Osteocyte (in vitro differentiated cells): ENCODE measurements at regions not wholly inside any gene's neighbourhood (a gene's known extent, or its start where the extent isn't known, plus 50 kb on each side); places are given as distances from the start of the nearest gene placed in this dataset.

Source experiments
- DNase-seq: peaks from one replicate; pipeline ENCODE4 v3.0.0; 2021; ENCODE audit warnings: mixed read lengths; ENCODE audit not compliant: unreplicated experiment; ENCODE audit errors: extremely low spot score
- H3K27ac Mint-ChIP-seq: one replicate; pipeline ENCODE4 v1.8.0; 2021; ENCODE audit warnings: mild to moderate bottlenecking, mixed read lengths; ENCODE audit not compliant: unreplicated experiment
- H3K27me3 Mint-ChIP-seq: one replicate; pipeline ENCODE4 v1.8.0; 2021; ENCODE audit warnings: mixed read lengths; ENCODE audit not compliant: unreplicated experiment
- H3K36me3 Mint-ChIP-seq: one replicate; pipeline ENCODE4 v1.8.0; 2021; ENCODE audit warnings: mixed read lengths; ENCODE audit not compliant: unreplicated experiment
- H3K4me1 Mint-ChIP-seq: one replicate; pipeline ENCODE4 v1.8.0; 2021; ENCODE audit warnings: mixed read lengths; ENCODE audit not compliant: unreplicated experiment
- H3K4me3 Mint-ChIP-seq: one replicate; pipeline ENCODE4 v1.8.0; 2021; ENCODE audit warnings: mild to moderate bottlenecking, moderate library complexity, mixed read lengths; ENCODE audit not compliant: unreplicated experiment
- H3K9me3 Mint-ChIP-seq: one replicate; pipeline ENCODE4 v1.8.0; 2021; ENCODE audit warnings: mixed read lengths; ENCODE audit not compliant: unreplicated experiment
- CTCF ChIP-seq: fragments of 200-600 bp; sonication (generic); IDR thresholded peaks from 2 replicates; pipeline ENCODE4 v1.5.0; 2021; ENCODE audit warnings: antibody characterized with exemption, mild to moderate bottlenecking, moderate library complexity

GRCh38 chr5:159650803-159651202 is 265.5 kb upstream of the ADRA1B start:
- no peak for DNase-seq
- no peak for TF ChIP-seq CTCF
- no peaks in the 10 kb centered on the region for H3K9me3 Mint-ChIP-seq
- H3K27ac Mint-ChIP-seq, result no peak overlapping the region
- no peaks in the 10 kb centered on the region for H3K4me1 Mint-ChIP-seq
- no peaks in the 10 kb centered on the region for H3K36me3 Mint-ChIP-seq
- peaks cover 23% of the 10 kb centered on the region for H3K27me3 Mint-ChIP-seq
- no peak overlapping the region for H3K4me3 Mint-ChIP-seq

GRCh38 chr5:159655757-159656409 is 260.4 kb upstream of the ADRA1B start:
- Mint-ChIP-seq H3K36me3 (no peaks in the 10 kb centered on the region), H3K4me3 (no peak overlapping the region), H3K4me1 (no peaks in the 10 kb centered on the region), H3K9me3 (no peaks in the 10 kb centered on the region), H3K27me3 (peaks cover 27% of the 10 kb centered on the region), H3K27ac (no peak overlapping the region)
- TF ChIP-seq CTCF, result no peak
- no peak for DNase-seq

GRCh38 chr5:159657298-159657697 is 259.0 kb upstream of the ADRA1B start:
- no peak for TF ChIP-seq CTCF
- H3K27me3 Mint-ChIP-seq, result peaks cover 37% of the 10 kb centered on the region
- no peak overlapping the region for H3K4me3 Mint-ChIP-seq
- DNase-seq, result no peak
- H3K27ac Mint-ChIP-seq, result no peak overlapping the region
- H3K4me1 Mint-ChIP-seq, result no peaks in the 10 kb centered on the region
- H3K36me3 Mint-ChIP-seq, result no peaks in the 10 kb centered on the region
- no peaks in the 10 kb centered on the region for H3K9me3 Mint-ChIP-seq

- Mint-ChIP-seq H3K4me1 (no peaks in the 10 kb centered on the region), H3K36me3 (no peaks in the 10 kb centered on the region), H3K27me3 (peaks cover 37% of the 10 kb centered on the region)
Measured at GRCh38 chr5:159657771-159658170, 258.5 kb upstream of the ADRA1B start.

More at GRCh38 chr5:159657771-159658170, 258.5 kb upstream of the ADRA1B start:
- no peak overlapping the region for H3K27ac Mint-ChIP-seq
- no peaks in the 10 kb centered on the region for H3K9me3 Mint-ChIP-seq
- DNase-seq, result no peak
- H3K4me3 Mint-ChIP-seq, result no peak overlapping the region
- no peak for TF ChIP-seq CTCF
